NCI-H774 (cell line): ENCODE measurements at regions not wholly inside any gene's neighbourhood (a gene's known extent, or its start where the extent isn't known, plus 50 kb on each side); places are given as distances from the start of the nearest gene placed in this dataset.

Experiments
- DNase-seq: peaks from one replicate; lab custom pipeline; 2025; lab: John Stamatoyannopoulos, UW

GRCh38 chr18:10284540-10285282, 169.7 kb upstream of the APCDD1 start:
- DNase-seq = no peak

GRCh38 chr18:10285283-10285640, 169.2 kb upstream of the APCDD1 start:
- no peak for DNase-seq

- no peak for DNase-seq
Measured at GRCh38 chr18:10286580-10287150, 167.8 kb upstream of the APCDD1 start.

- no peak for DNase-seq
Measured at GRCh38 chr18:10289251-10289650, 165.2 kb upstream of the APCDD1 start.

- DNase-seq = no peak
Measured at GRCh38 chr18:10289951-10290637, 164.3 kb upstream of the APCDD1 start.

GRCh38 chr18:10290638-10291235, 163.7 kb upstream of the APCDD1 start:
- no peak for DNase-seq

GRCh38 chr18:10291568-10291981, 162.9 kb upstream of the APCDD1 start:
- no peak for DNase-seq

- no peak for DNase-seq
Measured at GRCh38 chr18:10293966-10294365, 160.5 kb upstream of the APCDD1 start.

GRCh38 chr18:10295751-10296150, 158.7 kb upstream of the APCDD1 start:
- no peak for DNase-seq

GRCh38 chr18:10296491-10296890, 157.9 kb upstream of the APCDD1 start:
- no peak for DNase-seq

- DNase-seq = no peak
Measured at GRCh38 chr18:10297086-10297485, 157.3 kb upstream of the APCDD1 start.

GRCh38 chr18:10298346-10298745, 156.1 kb upstream of the APCDD1 start:
- DNase-seq = no peak

- no peak for DNase-seq
Measured at GRCh38 chr18:10299643-10300042, 154.8 kb upstream of the APCDD1 start.

GRCh38 chr18:10300739-10301138, 153.7 kb upstream of the APCDD1 start:
- no peak for DNase-seq

GRCh38 chr18:10301831-10302483, 152.5 kb upstream of the APCDD1 start:
- DNase-seq = no peak

- no peak for DNase-seq
Measured at GRCh38 chr18:10303171-10303570, 151.3 kb upstream of the APCDD1 start.

GRCh38 chr18:10304853-10305252, 149.6 kb upstream of the APCDD1 start:
- DNase-seq = no peak

GRCh38 chr18:10306779-10307178, 147.7 kb upstream of the APCDD1 start:
- no peak for DNase-seq

GRCh38 chr18:10308154-10308553, 146.3 kb upstream of the APCDD1 start:
- DNase-seq = no peak

- no peak for DNase-seq
Measured at GRCh38 chr18:10310626-10311025, 143.8 kb upstream of the APCDD1 start.

- no peak for DNase-seq
Measured at GRCh38 chr18:10312326-10313015, 142.0 kb upstream of the APCDD1 start.

- DNase-seq = no peak
Measured at GRCh38 chr18:10313016-10313342, 141.5 kb upstream of the APCDD1 start.
